Activated T-cell treated with anti-CD3 and anti-CD28 coated beads, Interleukin-2, amount 50 U/mL, for 24 hours (primary cell): ENCODE measurements at regions not wholly inside any gene's neighbourhood (a gene's known extent, or its start where the extent isn't known, plus 50 kb on each side); places are given as distances from the start of the nearest gene placed in this dataset.

Experiments
- DNase-seq: peaks from one replicate; pipeline ENCODE4 v3.0.0-alpha.2; 2020
- H3K27ac Mint-ChIP-seq: 2 replicates; pipeline ENCODE4 v1.8.0; 2020; ENCODE audit warnings: mild to moderate bottlenecking, mixed read lengths
- H3K27me3 Mint-ChIP-seq: 2 replicates; pipeline ENCODE4 v1.8.0; 2020; ENCODE audit warnings: mixed read lengths
- H3K36me3 Mint-ChIP-seq: 2 replicates; pipeline ENCODE4 v1.8.0; 2020; ENCODE audit warnings: low read depth, mixed read lengths
- H3K4me1 Mint-ChIP-seq: 2 replicates; pipeline ENCODE4 v1.8.0; 2020; ENCODE audit warnings: low read depth, mixed read lengths
- H3K4me3 Mint-ChIP-seq: 2 replicates; pipeline ENCODE4 v1.8.0; 2020; ENCODE audit warnings: mild to moderate bottlenecking, moderate library complexity, mixed read lengths
- H3K9me3 Mint-ChIP-seq: 2 replicates; pipeline ENCODE4 v1.8.0; 2020; ENCODE audit warnings: mixed read lengths

GRCh38 chr3:159455741-159456181 lies 532.9 kb upstream of the IL12A start:
- H3K36me3 Mint-ChIP-seq = no peaks in the 10 kb centered on the region
- H3K4me1 Mint-ChIP-seq = no peaks in the 10 kb centered on the region
- H3K27ac Mint-ChIP-seq = no peak overlapping the region
- H3K4me3 Mint-ChIP-seq = no peak overlapping the region
- H3K9me3 Mint-ChIP-seq = peaks cover 2% of the 10 kb centered on the region
- no peak for DNase-seq
- H3K27me3 Mint-ChIP-seq = no peaks in the 10 kb centered on the region

- H3K36me3 Mint-ChIP-seq = no peaks in the 10 kb centered on the region
- H3K9me3 Mint-ChIP-seq = peaks cover 4% of the 10 kb centered on the region
- no peaks in the 10 kb centered on the region for H3K27me3 Mint-ChIP-seq
- no peak overlapping the region for H3K4me3 Mint-ChIP-seq
- no peak overlapping the region for H3K27ac Mint-ChIP-seq
- H3K4me1 Mint-ChIP-seq = no peaks in the 10 kb centered on the region
- DNase-seq = no peak
Measured at GRCh38 chr3:159458010-159458409, 530.6 kb upstream of the IL12A start.

- no peaks in the 10 kb centered on the region for H3K36me3 Mint-ChIP-seq
- H3K27ac Mint-ChIP-seq = no peak overlapping the region
- DNase-seq = no peak
Measured at GRCh38 chr3:159458982-159459381, 529.7 kb upstream of the IL12A start.

GRCh38 chr3:159472611-159473010 lies 516.0 kb upstream of the IL12A start:
- Mint-ChIP-seq H3K27me3 (no peaks in the 10 kb centered on the region), H3K4me1 (no peaks in the 10 kb centered on the region), H3K27ac (no peak overlapping the region), H3K4me3 (no peak overlapping the region), H3K9me3 (peaks cover 6% of the 10 kb centered on the region), H3K36me3 (no peaks in the 10 kb centered on the region)
- DNase-seq = no peak

More at GRCh38 chr3:159458982-159459381, 529.7 kb upstream of the IL12A start:
- Mint-ChIP-seq H3K4me1 (no peaks in the 10 kb centered on the region), H3K9me3 (peaks cover 4% of the 10 kb centered on the region), H3K4me3 (no peak overlapping the region), H3K27me3 (no peaks in the 10 kb centered on the region)

GRCh38 chr3:159473206-159473605 lies 515.4 kb upstream of the IL12A start:
- DNase-seq = no peak
- H3K27me3 Mint-ChIP-seq = no peaks in the 10 kb centered on the region

GRCh38 chr3:159480046-159480445 lies 508.6 kb upstream of the IL12A start:
- Mint-ChIP-seq H3K27me3 (no peaks in the 10 kb centered on the region), H3K27ac (no peak overlapping the region)

More at GRCh38 chr3:159473206-159473605, 515.4 kb upstream of the IL12A start:
- H3K27ac Mint-ChIP-seq = no peak overlapping the region
- H3K4me3 Mint-ChIP-seq = no peak overlapping the region
- peaks cover 8% of the 10 kb centered on the region for H3K9me3 Mint-ChIP-seq
- no peaks in the 10 kb centered on the region for H3K4me1 Mint-ChIP-seq
- no peaks in the 10 kb centered on the region for H3K36me3 Mint-ChIP-seq

GRCh38 chr3:159482241-159482993 lies 506.2 kb upstream of the IL12A start:
- Mint-ChIP-seq H3K4me3 (no peak overlapping the region), H3K9me3 (peaks cover 11% of the 10 kb centered on the region), H3K27me3 (no peaks in the 10 kb centered on the region), H3K36me3 (no peaks in the 10 kb centered on the region), H3K27ac (no peak overlapping the region), H3K4me1 (no peaks in the 10 kb centered on the region)
- DNase-seq = no peak

More at GRCh38 chr3:159480046-159480445, 508.6 kb upstream of the IL12A start:
- no peak for DNase-seq
- H3K9me3 Mint-ChIP-seq = peaks cover 11% of the 10 kb centered on the region
- no peaks in the 10 kb centered on the region for H3K4me1 Mint-ChIP-seq
- no peak overlapping the region for H3K4me3 Mint-ChIP-seq
- no peaks in the 10 kb centered on the region for H3K36me3 Mint-ChIP-seq

- H3K27me3 Mint-ChIP-seq = no peaks in the 10 kb centered on the region
- no peak for DNase-seq
- no peaks in the 10 kb centered on the region for H3K36me3 Mint-ChIP-seq
- H3K9me3 Mint-ChIP-seq = peaks cover 9% of the 10 kb centered on the region
- no peaks in the 10 kb centered on the region for H3K4me1 Mint-ChIP-seq
- no peak overlapping the region for H3K27ac Mint-ChIP-seq
- no peak overlapping the region for H3K4me3 Mint-ChIP-seq
Measured at GRCh38 chr3:159482994-159483367, 505.7 kb upstream of the IL12A start.

GRCh38 chr3:159486580-159486979 lies 502.1 kb upstream of the IL12A start:
- no peaks in the 10 kb centered on the region for H3K27me3 Mint-ChIP-seq
- no peaks in the 10 kb centered on the region for H3K4me1 Mint-ChIP-seq
- H3K9me3 Mint-ChIP-seq = peaks cover 4% of the 10 kb centered on the region
- no peak for DNase-seq
- no peaks in the 10 kb centered on the region for H3K36me3 Mint-ChIP-seq
- no peak overlapping the region for H3K4me3 Mint-ChIP-seq
- H3K27ac Mint-ChIP-seq = no peak overlapping the region

GRCh38 chr3:159487304-159487703 lies 501.3 kb upstream of the IL12A start:
- H3K27me3 Mint-ChIP-seq = no peaks in the 10 kb centered on the region
- no peak overlapping the region for H3K4me3 Mint-ChIP-seq
- no peak for DNase-seq
- H3K9me3 Mint-ChIP-seq = peaks cover 4% of the 10 kb centered on the region
- H3K36me3 Mint-ChIP-seq = no peaks in the 10 kb centered on the region
- no peak overlapping the region for H3K27ac Mint-ChIP-seq
- no peaks in the 10 kb centered on the region for H3K4me1 Mint-ChIP-seq

GRCh38 chr3:159488602-159489001 lies 500.0 kb upstream of the IL12A start:
- Mint-ChIP-seq H3K27ac (no peak overlapping the region), H3K4me1 (no peaks in the 10 kb centered on the region), H3K36me3 (no peaks in the 10 kb centered on the region), H3K4me3 (no peak overlapping the region), H3K9me3 (peaks cover 4% of the 10 kb centered on the region), H3K27me3 (no peaks in the 10 kb centered on the region)
- no peak for DNase-seq

GRCh38 chr3:159497361-159497760 lies 491.3 kb upstream of the IL12A start:
- DNase-seq = no peak
- no peaks in the 10 kb centered on the region for H3K4me1 Mint-ChIP-seq
- H3K27me3 Mint-ChIP-seq = no peaks in the 10 kb centered on the region
- H3K36me3 Mint-ChIP-seq = no peaks in the 10 kb centered on the region
- H3K4me3 Mint-ChIP-seq = no peak overlapping the region
- no peaks in the 10 kb centered on the region for H3K9me3 Mint-ChIP-seq
- no peak overlapping the region for H3K27ac Mint-ChIP-seq

- Mint-ChIP-seq H3K27ac (no peak overlapping the region), H3K4me3 (no peak overlapping the region), H3K36me3 (no peaks in the 10 kb centered on the region), H3K9me3 (no peaks in the 10 kb centered on the region), H3K4me1 (no peaks in the 10 kb centered on the region), H3K27me3 (no peaks in the 10 kb centered on the region)
- no peak for DNase-seq
Measured at GRCh38 chr3:159499031-159499793, 489.4 kb upstream of the IL12A start.

- H3K36me3 Mint-ChIP-seq = no peaks in the 10 kb centered on the region
- no peak overlapping the region for H3K4me3 Mint-ChIP-seq
- H3K27ac Mint-ChIP-seq = no peak overlapping the region
- no peaks in the 10 kb centered on the region for H3K27me3 Mint-ChIP-seq
- no peak for DNase-seq
- no peaks in the 10 kb centered on the region for H3K9me3 Mint-ChIP-seq
- H3K4me1 Mint-ChIP-seq = no peaks in the 10 kb centered on the region
Measured at GRCh38 chr3:159501029-159501428, 487.6 kb upstream of the IL12A start.

GRCh38 chr3:159502986-159503385 lies 485.6 kb upstream of the IL12A start:
- H3K9me3 Mint-ChIP-seq = no peaks in the 10 kb centered on the region
- no peaks in the 10 kb centered on the region for H3K36me3 Mint-ChIP-seq
- no peaks in the 10 kb centered on the region for H3K27me3 Mint-ChIP-seq

More at GRCh38 chr3:159502986-159503385, 485.6 kb upstream of the IL12A start:
- Mint-ChIP-seq H3K4me3 (no peak overlapping the region), H3K27ac (no peak overlapping the region), H3K4me1 (no peaks in the 10 kb centered on the region)
- no peak for DNase-seq
